Thyroid gland (tissue), 4 donors: ENCODE measurements at regions not wholly inside any gene's neighbourhood (a gene's known extent, or its start where the extent isn't known, plus 50 kb on each side); places are given as distances from the start of the nearest gene placed in this dataset.
"Not testable (repeated sequence)": the region's sequence is repeated elsewhere in the genome, so short reads cannot be mapped to it uniquely, and the experiment has no call there.

ENCODE experiments used
- DNase-seq, 2 donors: peaks; one replicate each; pipeline ENCODE4 v3.0.0-alpha.2; 2019
- H3K27ac ChIP-seq, 3 donors: fragments of 200-600 bp; sonication (generic); 1 replicate in 2 of 3; 2 replicates in 1 of 3; pipeline ENCODE4 v1.5.1; 2016 to 2019; ENCODE audit warnings: mild to moderate bottlenecking in 1 of 3, moderate library complexity in 1 of 3
- H3K27me3 ChIP-seq: fragments of 200-600 bp; sonication (generic); one replicate; pipeline ENCODE4 v1.5.1; 2019
- H3K36me3 ChIP-seq, 2 donors: fragments of 200-600 bp; sonication (generic); one replicate each; pipeline ENCODE4 v1.5.1; 2016 to 2019
- H3K4me1 ChIP-seq, 2 donors: fragments of 200-600 bp; sonication (generic); one replicate each; pipeline ENCODE4 v1.5.1; 2017 to 2019
- H3K4me3 ChIP-seq, 3 donors: fragments of 200-600 bp; sonication (generic); replicated peaks in 1 of 3; 1 replicate in 2 of 3; 2 replicates in 1 of 3; pipeline ENCODE4 v1.5.1; 2016; ENCODE audit warnings: mild to moderate bottlenecking in 1 of 3
- H3K9me3 ChIP-seq: fragments of 200-600 bp; sonication (generic); one replicate; pipeline ENCODE4 v1.5.1; 2017
- CTCF ChIP-seq, 6 experiments: fragments of 200-600 bp in 3 of 6; fragments of 450-650 bp in 3 of 6; sonication (generic) in 3 of 6; IDR thresholded peaks; one replicate each; pipeline ENCODE4 v1.5.1; 2016 to 2019; ENCODE audit warnings: antibody characterized with exemption in 6 of 6, mild to moderate bottlenecking in 2 of 6, inconsistent platforms in 1 of 6, moderate library complexity in 1 of 6
- POLR2A ChIP-seq, 2 donors: fragments of 450-650 bp; IDR thresholded peaks; one replicate each; pipeline ENCODE4 v1.6.1; 2017; ENCODE audit warnings: antibody characterized with exemption in 2 of 2, mild to moderate bottlenecking in 2 of 2, moderate library complexity in 1 of 2
- WGBS, 2 donors: methylation state at CpG; one replicate each; pipeline ENCODE4 v1.1.5; 2017; 5-methylcytosine and 5-hydroxymethylcytosine counted together
- intact Hi-C: fragments of 100-400 bp; cut with DNase I; formaldehyde crosslinking; loops from one replicate; pipeline ENCODE4 v1.15.1; 2023

GRCh38 chr18:42336139-42336538 is 381.1 kb downstream of the PIK3C3 start:
- H3K27me3 ChIP-seq, result no peaks in the 10 kb centered on the region
- intact Hi-C loops, result no loop called here
- TF ChIP-seq CTCF (IDR thresholded peaks at IDR 0.05), result no peak
- no peak for TF ChIP-seq POLR2A (IDR thresholded peaks at IDR 0.05)
- no peaks in the 10 kb centered on the region for H3K4me1 ChIP-seq
- H3K4me3 ChIP-seq, result no peak overlapping the region
- no peaks in the 10 kb centered on the region for H3K36me3 ChIP-seq
- 70 to 95% methylated on average over 2 of the region's 2 CpGs for WGBS, 2 donors
- no peak overlapping the region for H3K27ac ChIP-seq
- no peaks in the 10 kb centered on the region for H3K9me3 ChIP-seq
- no peak for DNase-seq

- 89 to 99% methylated on average over 2 of the region's 2 CpGs for WGBS, 2 donors
- H3K27ac ChIP-seq, H3K27me3 ChIP-seq, H3K36me3 ChIP-seq, intact Hi-C loops, DNase-seq, H3K9me3 ChIP-seq, H3K4me1 ChIP-seq, H3K4me3 ChIP-seq: not testable (repeated sequence)
Observed at GRCh38 chr18:42337337-42337736, 382.3 kb downstream of the PIK3C3 start.

GRCh38 chr18:42338683-42339082 is 383.6 kb downstream of the PIK3C3 start:
- H3K4me1 ChIP-seq, result no peaks in the 10 kb centered on the region
- WGBS, 2 donors, result 55 to 61% methylated on average over 2 of the region's 2 CpGs
- intact Hi-C loops, result no loop called here
- H3K36me3 ChIP-seq, result no peaks in the 10 kb centered on the region
- TF ChIP-seq POLR2A (IDR thresholded peaks at IDR 0.05) (no peak), CTCF (IDR thresholded peaks at IDR 0.05) (no peak)
- H3K9me3 ChIP-seq, result no peaks in the 10 kb centered on the region
- H3K27me3 ChIP-seq, result no peaks in the 10 kb centered on the region
- H3K27ac ChIP-seq, result no peak overlapping the region
- no peak for DNase-seq
- H3K4me3 ChIP-seq, result no peak overlapping the region

GRCh38 chr18:42339372-42339771 is 384.3 kb downstream of the PIK3C3 start:
- no peak overlapping the region for H3K27ac ChIP-seq
- H3K36me3 ChIP-seq, result no peaks in the 10 kb centered on the region
- H3K27me3 ChIP-seq, result no peaks in the 10 kb centered on the region

GRCh38 chr18:42340423-42341009 is 385.5 kb downstream of the PIK3C3 start:
- Histone ChIP-seq H3K27me3 (no peaks in the 10 kb centered on the region), H3K27ac (no peak overlapping the region), H3K4me3 (no peak overlapping the region), H3K4me1 (no peaks in the 10 kb centered on the region), H3K36me3 (no peaks in the 10 kb centered on the region), H3K9me3 (no peaks in the 10 kb centered on the region)
- intact Hi-C loops, result no loop called here
- 68 to 84% methylated on average over 3 of the region's 3 CpGs for WGBS, 2 donors
- DNase-seq, result no peak
- TF ChIP-seq POLR2A (IDR thresholded peaks at IDR 0.05) (no peak), CTCF (IDR thresholded peaks at IDR 0.05) (no peak)

More at GRCh38 chr18:42339372-42339771, 384.3 kb downstream of the PIK3C3 start:
- intact Hi-C loops, result no loop called here
- no peaks in the 10 kb centered on the region for H3K4me1 ChIP-seq
- H3K9me3 ChIP-seq, result no peaks in the 10 kb centered on the region
- no peak overlapping the region for H3K4me3 ChIP-seq
- TF ChIP-seq CTCF (IDR thresholded peaks at IDR 0.05), result no peak
- TF ChIP-seq POLR2A (IDR thresholded peaks at IDR 0.05), result no peak
- DNase-seq, result no peak
- 54 to 68% methylated on average over 4 of the region's 4 CpGs for WGBS, 2 donors

- H3K9me3 ChIP-seq, result no peaks in the 10 kb centered on the region
- no peaks in the 10 kb centered on the region for H3K36me3 ChIP-seq
- no peaks in the 10 kb centered on the region for H3K27me3 ChIP-seq
- no peak overlapping the region for H3K4me3 ChIP-seq
- no peak for DNase-seq
- intact Hi-C loops, result no loop called here
- H3K4me1 ChIP-seq, result no peaks in the 10 kb centered on the region
- no peak overlapping the region for H3K27ac ChIP-seq
- no peak for TF ChIP-seq CTCF (IDR thresholded peaks at IDR 0.05)
- TF ChIP-seq POLR2A (IDR thresholded peaks at IDR 0.05), result no peak
- 41 to 96% methylated on average over 1 of the region's 1 CpG for WGBS, 2 donors
Observed at GRCh38 chr18:42341423-42341822, 386.4 kb downstream of the PIK3C3 start.
